Smooth muscle cell (in vitro differentiated cells): ENCODE measurements at regions not wholly inside any gene's neighbourhood (a gene's known extent, or its start where the extent isn't known, plus 50 kb on each side); places are given as distances from the start of the nearest gene placed in this dataset.

Experiments
- DNase-seq: peaks from one replicate; lab custom pipeline; 2025; ENCODE audit not compliant: unreplicated experiment; lab: John Stamatoyannopoulos, UW
- H2AFZ ChIP-seq: fragments of 200-600 bp; sonication (generic); 2 replicates; pipeline ENCODE4 v1.6.0; 2016; ENCODE audit warnings: antibody characterized with exemption, low read depth, mild to moderate bottlenecking
- H3F3A ChIP-seq: fragments of 200-600 bp; sonication (generic); 2 replicates; pipeline ENCODE4 v1.6.0; 2017; ENCODE audit warnings: antibody characterized with exemption, low read depth
- H3K27ac ChIP-seq: fragments of 200-600 bp; sonication (generic); 2 replicates; pipeline ENCODE4 v1.5.1; 2016; ENCODE audit warnings: low read depth, mild to moderate bottlenecking
- H3K27me3 ChIP-seq: fragments of 200-600 bp; sonication (generic); 2 replicates; pipeline ENCODE4 v1.6.1; 2016; ENCODE audit warnings: low read depth, mild to moderate bottlenecking
- H3K36me3 ChIP-seq: fragments of 200-600 bp; sonication (generic); 2 replicates; pipeline ENCODE4 v1.5.1; 2016; ENCODE audit warnings: low read depth
- H3K4me1 ChIP-seq: fragments of 200-600 bp; sonication (generic); 2 replicates; pipeline ENCODE4 v1.5.1; 2016; ENCODE audit warnings: low read depth
- H3K4me2 ChIP-seq: fragments of 200-600 bp; sonication (generic); 2 replicates; pipeline ENCODE4 v1.6.0; 2016; ENCODE audit warnings: mild to moderate bottlenecking
- H3K4me3 ChIP-seq: fragments of 200-600 bp; sonication (generic); 2 replicates; pipeline ENCODE4 v1.5.1; 2016; ENCODE audit warnings: mild to moderate bottlenecking
- H3K79me2 ChIP-seq: fragments of 200-600 bp; sonication (generic); 2 replicates; pipeline ENCODE4 v1.6.0; 2016; ENCODE audit warnings: low read depth, mild to moderate bottlenecking
- H3K9ac ChIP-seq: fragments of 200-600 bp; sonication (generic); 2 replicates; pipeline ENCODE4 v1.6.0; 2016; ENCODE audit warnings: low read depth
- H3K9me3 ChIP-seq: fragments of 200-600 bp; sonication (generic); replicated peaks from 2 replicates; pipeline ENCODE4 v1.5.1; 2016; ENCODE audit warnings: low read depth
- H4K20me1 ChIP-seq: fragments of 200-600 bp; sonication (generic); 2 replicates; pipeline ENCODE4 v1.6.0; 2016; ENCODE audit warnings: low read depth
- WGBS: methylation state at CpG from one replicate; pipeline ENCODE4 v1.1.7; 2016; ENCODE audit warnings: low lambda C conversion rate; 5-methylcytosine and 5-hydroxymethylcytosine counted together
- TF ChIP-seq, protein P1 (sequence below): fragments of 200-600 bp; sonication (generic); IDR thresholded peaks from 2 replicates; pipeline ENCODE4 v1.5.1; 2017; ENCODE audit warnings: borderline replicate concordance, mild to moderate bottlenecking, antibody characterized with exemption; ENCODE audit not compliant: insufficient read depth, poor library complexity, severe bottlenecking

DNA sequence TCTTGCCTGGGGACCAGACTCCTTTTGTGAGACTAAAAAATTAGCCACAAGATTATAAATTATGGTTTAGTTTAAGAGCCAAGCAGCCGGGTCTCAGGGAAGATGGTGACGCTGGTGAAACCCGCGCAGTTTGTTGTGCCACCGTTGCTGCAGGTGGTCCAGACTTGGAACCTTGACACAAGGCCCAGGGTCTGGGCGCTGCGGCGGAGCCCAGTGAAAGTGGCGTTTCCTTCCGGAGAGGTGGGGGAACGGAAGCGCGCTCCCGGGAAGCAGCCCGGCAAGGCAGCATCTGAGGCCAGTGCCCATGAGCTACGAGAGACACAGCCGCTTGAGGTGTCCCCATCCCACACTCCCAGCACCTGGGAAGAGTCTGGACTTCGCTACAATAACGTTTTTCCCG, 131.6 kb downstream of the SKIDA1 start:
- no peak overlapping the region for H2AFZ ChIP-seq
- no peak overlapping the region for H3K9ac ChIP-seq
- no peaks in the 10 kb centered on the region for H3F3A ChIP-seq
- no peak overlapping the region for H3K27ac ChIP-seq
- WGBS = 98% methylated on average over 20 of the region's 20 CpGs
- H3K4me3 ChIP-seq = no peak overlapping the region
- no peaks in the 10 kb centered on the region for H3K79me2 ChIP-seq
- TF ChIP-seq, protein P1, sequence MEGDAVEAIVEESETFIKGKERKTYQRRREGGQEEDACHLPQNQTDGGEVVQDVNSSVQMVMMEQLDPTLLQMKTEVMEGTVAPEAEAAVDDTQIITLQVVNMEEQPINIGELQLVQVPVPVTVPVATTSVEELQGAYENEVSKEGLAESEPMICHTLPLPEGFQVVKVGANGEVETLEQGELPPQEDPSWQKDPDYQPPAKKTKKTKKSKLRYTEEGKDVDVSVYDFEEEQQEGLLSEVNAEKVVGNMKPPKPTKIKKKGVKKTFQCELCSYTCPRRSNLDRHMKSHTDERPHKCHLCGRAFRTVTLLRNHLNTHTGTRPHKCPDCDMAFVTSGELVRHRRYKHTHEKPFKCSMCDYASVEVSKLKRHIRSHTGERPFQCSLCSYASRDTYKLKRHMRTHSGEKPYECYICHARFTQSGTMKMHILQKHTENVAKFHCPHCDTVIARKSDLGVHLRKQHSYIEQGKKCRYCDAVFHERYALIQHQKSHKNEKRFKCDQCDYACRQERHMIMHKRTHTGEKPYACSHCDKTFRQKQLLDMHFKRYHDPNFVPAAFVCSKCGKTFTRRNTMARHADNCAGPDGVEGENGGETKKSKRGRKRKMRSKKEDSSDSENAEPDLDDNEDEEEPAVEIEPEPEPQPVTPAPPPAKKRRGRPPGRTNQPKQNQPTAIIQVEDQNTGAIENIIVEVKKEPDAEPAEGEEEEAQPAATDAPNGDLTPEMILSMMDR = no peak
- no peaks in the 10 kb centered on the region for H3K36me3 ChIP-seq
- peaks cover 4% of the 10 kb centered on the region for H3K4me1 ChIP-seq
- DNase-seq = no peak
- H4K20me1 ChIP-seq = no peaks in the 10 kb centered on the region
- no peaks in the 10 kb centered on the region for H3K27me3 ChIP-seq
- no peaks in the 10 kb centered on the region for H3K9me3 ChIP-seq
- no peak overlapping the region for H3K4me2 ChIP-seq

DNA sequence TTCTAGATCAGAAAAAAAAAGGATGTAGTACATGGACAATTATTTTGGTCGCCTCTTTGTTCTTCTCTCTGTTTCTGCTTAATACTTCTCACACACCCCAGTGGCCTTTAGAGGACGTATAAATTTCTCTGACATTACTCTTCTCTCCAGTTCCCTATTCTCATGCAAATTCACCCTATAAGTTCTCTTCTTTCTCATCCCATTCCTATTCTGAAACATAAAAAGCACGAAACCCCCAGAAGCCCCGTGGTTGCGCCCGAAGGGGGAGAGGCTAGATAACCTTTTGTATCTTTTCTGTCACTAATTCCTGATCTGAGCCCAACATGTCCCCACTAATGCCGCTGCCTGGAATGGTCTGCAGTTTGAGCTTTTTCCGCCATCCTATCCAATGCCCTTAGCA, 136.9 kb downstream of the SKIDA1 start:
- H3K4me1 ChIP-seq = peaks cover 6% of the 10 kb centered on the region
- H4K20me1 ChIP-seq = no peaks in the 10 kb centered on the region
- H3K9ac ChIP-seq = no peak overlapping the region
- H3K79me2 ChIP-seq = no peaks in the 10 kb centered on the region
- 72% methylated on average over 8 of the region's 8 CpGs for WGBS
- H3K4me3 ChIP-seq = no peak overlapping the region
- no peaks in the 10 kb centered on the region for H3K27me3 ChIP-seq
- H3K36me3 ChIP-seq = no peaks in the 10 kb centered on the region
- H3F3A ChIP-seq = no peaks in the 10 kb centered on the region
- no peaks in the 10 kb centered on the region for H3K9me3 ChIP-seq
- no peak for DNase-seq
- no peak overlapping the region for H3K4me2 ChIP-seq
- TF ChIP-seq, protein P1 = no peak
- no peak overlapping the region for H2AFZ ChIP-seq
- H3K27ac ChIP-seq = no peak overlapping the region

DNA sequence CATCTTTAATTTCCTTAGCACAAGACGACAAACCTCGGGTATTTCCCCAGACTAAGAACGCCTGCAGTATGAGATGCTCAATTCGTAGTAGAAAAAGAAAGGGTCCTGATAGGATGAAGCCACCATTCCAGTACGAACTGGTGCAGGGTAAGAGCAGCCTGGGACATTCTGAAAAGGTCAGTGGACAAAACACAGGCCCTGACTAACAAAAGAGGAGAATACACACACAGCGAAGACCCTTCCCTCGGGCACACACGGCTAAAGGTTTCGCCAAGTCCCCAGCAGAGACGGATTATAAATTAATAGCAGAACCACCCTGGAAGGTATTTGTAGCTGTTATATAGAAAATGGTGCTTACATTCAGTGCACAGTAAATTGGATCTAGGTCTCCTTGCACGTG, 137.6 kb downstream of the SKIDA1 start:
- DNase-seq = no peak
- Histone ChIP-seq H3K36me3 (no peaks in the 10 kb centered on the region), H3K79me2 (no peaks in the 10 kb centered on the region), H3F3A (no peaks in the 10 kb centered on the region), H3K27ac (no peak overlapping the region), H3K4me2 (no peak overlapping the region), H3K27me3 (no peaks in the 10 kb centered on the region), H3K4me1 (peaks cover 6% of the 10 kb centered on the region), H2AFZ (no peak overlapping the region), H3K9ac (no peak overlapping the region), H4K20me1 (no peaks in the 10 kb centered on the region), H3K9me3 (no peaks in the 10 kb centered on the region), H3K4me3 (no peak overlapping the region)
- TF ChIP-seq, protein P1 = no peak
- WGBS = 84% methylated on average over 11 of the region's 11 CpGs

DNA sequence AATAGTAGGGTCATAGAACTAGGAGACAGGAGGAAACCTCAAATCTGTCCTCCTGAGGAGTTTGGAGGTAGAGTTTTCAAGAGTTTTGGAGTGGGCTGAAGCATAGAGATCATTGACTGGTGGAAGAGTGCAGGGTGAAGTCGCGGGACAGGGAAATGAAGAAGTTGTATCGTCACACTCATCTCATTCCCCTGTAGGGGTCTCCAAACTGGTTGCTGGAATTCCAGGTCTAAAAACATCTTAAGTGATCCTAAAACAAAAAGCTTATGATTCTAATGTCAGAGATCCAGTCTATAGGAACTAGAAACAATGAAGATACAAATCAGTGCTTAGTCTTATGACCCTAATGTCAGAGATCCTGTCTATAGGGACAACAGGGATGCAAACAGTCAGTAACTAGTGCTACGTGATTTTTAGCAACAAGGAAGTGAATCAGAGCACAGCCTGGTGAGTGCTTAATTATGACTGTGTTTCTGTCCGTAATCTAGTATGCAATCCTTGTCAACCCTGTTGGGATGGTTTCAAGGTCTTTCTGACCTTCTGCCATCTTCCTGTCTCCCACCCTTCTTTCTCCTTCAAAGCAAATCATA, 139.4 kb downstream of the SKIDA1 start:
- no peak overlapping the region for H3K9ac ChIP-seq
- 64% methylated on average over 5 of the region's 5 CpGs for WGBS
- no peak overlapping the region for H3K4me3 ChIP-seq
- no peak for DNase-seq
- TF ChIP-seq, protein P1 = no peak
- H3K4me2 ChIP-seq = no peak overlapping the region
- peak overlapping the region; percentile 74 for H2AFZ ChIP-seq
- no peaks in the 10 kb centered on the region for H3F3A ChIP-seq
- H3K79me2 ChIP-seq = no peaks in the 10 kb centered on the region
- H3K36me3 ChIP-seq = no peaks in the 10 kb centered on the region
- no peaks in the 10 kb centered on the region for H3K9me3 ChIP-seq
- H3K4me1 ChIP-seq = peaks cover 6% of the 10 kb centered on the region
- no peaks in the 10 kb centered on the region for H4K20me1 ChIP-seq
- H3K27me3 ChIP-seq = no peaks in the 10 kb centered on the region
- peak overlapping the region; percentile 40 for H3K27ac ChIP-seq
